ENCODE measurements at regions not wholly inside any gene's neighbourhood (a gene's known extent, or its start where the extent isn't known, plus 50 kb on each side); places are given as distances from the start of the nearest gene placed in this dataset.

DNA sequence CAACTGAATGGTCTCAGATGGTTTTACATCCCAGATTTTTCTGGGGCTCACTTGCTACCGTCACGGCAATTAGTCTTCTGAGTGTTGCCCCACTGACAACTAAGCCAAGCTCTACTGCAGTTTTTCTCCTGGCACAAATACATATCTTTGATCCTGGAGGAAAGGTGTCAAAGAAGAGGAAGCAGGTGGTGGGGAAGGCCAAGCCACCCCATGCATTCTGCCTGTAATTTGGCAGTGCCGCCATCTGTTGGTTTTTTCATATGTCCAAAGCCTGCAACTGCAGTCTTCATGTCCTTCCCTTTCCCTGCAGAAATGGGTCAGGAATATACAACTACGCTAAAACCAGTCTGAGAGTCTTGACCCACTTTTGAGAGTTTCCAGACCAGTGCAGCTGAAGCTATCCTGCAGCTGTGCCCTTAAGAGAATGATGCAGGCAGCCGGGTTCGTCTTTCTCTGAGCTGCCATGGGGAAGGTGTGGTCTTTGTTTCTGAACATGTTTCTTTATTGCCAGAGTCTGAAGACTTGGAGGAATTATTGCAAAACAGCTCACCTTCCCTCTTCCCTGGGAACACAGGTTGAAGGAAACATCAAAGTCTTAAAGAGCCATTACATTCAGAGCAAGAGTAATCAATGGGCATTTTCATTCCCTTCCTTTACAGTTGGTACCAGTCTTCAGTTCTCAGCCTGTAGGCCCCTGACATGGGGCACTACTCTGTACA, 71.8 kb upstream of the ATL2 start:
- peaks cover 49% of the 10 kb centered on the region for H3K4me1 ChIP-seq
- DNase-seq (ENCODE audit: low spot score in 2 of 2): no peak
- H3K27ac ChIP-seq: peak overlapping the region; percentile 76
- WGBS: 68% methylated on average over 6 of the region's 6 CpGs
- H3K27me3 ChIP-seq: no peaks in the 10 kb centered on the region
- TF ChIP-seq EP300 (IDR thresholded peaks at IDR 0.05): no peak
- no peak for TF ChIP-seq POLR2A (IDR thresholded peaks at IDR 0.05)
- TF ChIP-seq, protein P1, sequence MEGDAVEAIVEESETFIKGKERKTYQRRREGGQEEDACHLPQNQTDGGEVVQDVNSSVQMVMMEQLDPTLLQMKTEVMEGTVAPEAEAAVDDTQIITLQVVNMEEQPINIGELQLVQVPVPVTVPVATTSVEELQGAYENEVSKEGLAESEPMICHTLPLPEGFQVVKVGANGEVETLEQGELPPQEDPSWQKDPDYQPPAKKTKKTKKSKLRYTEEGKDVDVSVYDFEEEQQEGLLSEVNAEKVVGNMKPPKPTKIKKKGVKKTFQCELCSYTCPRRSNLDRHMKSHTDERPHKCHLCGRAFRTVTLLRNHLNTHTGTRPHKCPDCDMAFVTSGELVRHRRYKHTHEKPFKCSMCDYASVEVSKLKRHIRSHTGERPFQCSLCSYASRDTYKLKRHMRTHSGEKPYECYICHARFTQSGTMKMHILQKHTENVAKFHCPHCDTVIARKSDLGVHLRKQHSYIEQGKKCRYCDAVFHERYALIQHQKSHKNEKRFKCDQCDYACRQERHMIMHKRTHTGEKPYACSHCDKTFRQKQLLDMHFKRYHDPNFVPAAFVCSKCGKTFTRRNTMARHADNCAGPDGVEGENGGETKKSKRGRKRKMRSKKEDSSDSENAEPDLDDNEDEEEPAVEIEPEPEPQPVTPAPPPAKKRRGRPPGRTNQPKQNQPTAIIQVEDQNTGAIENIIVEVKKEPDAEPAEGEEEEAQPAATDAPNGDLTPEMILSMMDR (IDR thresholded peaks at IDR 0.05): no peak
- no peak for TF ChIP-seq POLR2AphosphoS5 (IDR thresholded peaks at IDR 0.05)
- H3K9me3 ChIP-seq: no peaks in the 10 kb centered on the region
- H3K4me3 ChIP-seq: no peak overlapping the region
- no peaks in the 10 kb centered on the region for H3K36me3 ChIP-seq

DNA sequence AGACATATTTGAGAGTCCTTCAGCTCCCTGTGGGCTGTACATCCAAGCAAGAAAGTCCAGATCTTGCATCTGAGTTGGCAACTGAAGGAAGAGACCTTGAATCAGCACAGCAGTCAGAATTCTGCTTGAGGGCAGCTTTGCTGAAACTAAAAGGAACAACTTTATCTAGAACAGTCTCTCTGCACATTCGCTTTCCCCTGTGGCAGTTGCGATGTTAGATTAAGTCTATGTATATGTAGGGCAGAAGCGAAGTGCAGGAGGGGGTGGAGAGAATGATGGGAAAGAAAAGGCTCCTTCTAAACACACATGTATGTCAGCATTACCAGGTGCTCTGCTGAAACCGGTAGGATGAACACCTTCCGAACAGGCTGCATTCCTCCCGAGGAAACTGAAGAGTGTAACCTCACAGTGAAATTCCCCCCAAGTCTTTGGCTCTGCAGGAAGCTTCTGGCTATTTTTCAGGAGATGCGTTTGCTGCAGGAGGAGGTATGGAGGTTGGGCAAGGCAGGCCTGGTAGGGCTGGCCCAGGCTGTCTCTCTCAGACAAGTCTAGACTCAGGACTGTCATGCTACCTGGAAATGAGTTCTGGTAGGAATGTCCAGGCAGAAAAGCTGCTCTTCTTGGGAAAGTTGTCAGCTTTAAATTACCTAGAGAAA, 70.0 kb upstream of the ATL2 start:
- peak overlapping the region; percentile 9 for H3K4me3 ChIP-seq
- no peaks in the 10 kb centered on the region for H3K27me3 ChIP-seq
- no peak for DNase-seq (ENCODE audit: low spot score in 2 of 2)
- peaks cover 66% of the 10 kb centered on the region for H3K4me1 ChIP-seq
- no peaks in the 10 kb centered on the region for H3K9me3 ChIP-seq
- no peak for TF ChIP-seq EP300 (IDR thresholded peaks at IDR 0.05)
- TF ChIP-seq POLR2AphosphoS5 (IDR thresholded peaks at IDR 0.05): no peak
- TF ChIP-seq, protein P1 (IDR thresholded peaks at IDR 0.05): no peak
- no peak for TF ChIP-seq POLR2A (IDR thresholded peaks at IDR 0.05)
- peak overlapping the region; percentile 72 for H3K27ac ChIP-seq
- 49% methylated on average over 7 of the region's 7 CpGs for WGBS
- no peaks in the 10 kb centered on the region for H3K36me3 ChIP-seq

DNA sequence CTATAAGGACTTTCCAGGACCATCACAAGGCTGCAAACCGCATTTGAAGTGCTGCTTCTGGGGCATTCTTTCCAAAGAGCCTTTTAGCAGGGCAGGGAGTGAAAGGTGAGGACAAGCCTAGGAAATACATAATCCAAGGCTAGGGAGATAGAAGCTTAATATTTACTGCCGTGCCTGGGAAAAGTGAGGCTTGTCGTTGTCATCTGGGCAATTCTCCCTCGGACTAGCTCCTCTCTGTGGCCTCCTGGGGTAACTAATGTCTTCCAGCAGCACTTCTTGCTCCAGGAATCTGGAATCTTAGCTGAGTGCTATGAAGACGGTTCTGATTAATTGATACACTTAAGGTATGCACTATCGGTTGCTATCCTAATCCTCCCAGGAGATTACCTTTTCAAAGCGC, 69.3 kb upstream of the ATL2 start:
- WGBS: 26% methylated on average over 7 of the region's 7 CpGs
- no peaks in the 10 kb centered on the region for H3K27me3 ChIP-seq
- DNase-seq (ENCODE audit: low spot score in 2 of 2): no peak
- H3K9me3 ChIP-seq: no peaks in the 10 kb centered on the region
- no peaks in the 10 kb centered on the region for H3K36me3 ChIP-seq
- H3K27ac ChIP-seq: peak overlapping the region; percentile 72
- TF ChIP-seq, protein P1 (IDR thresholded peaks at IDR 0.05): no peak
- TF ChIP-seq EP300 (IDR thresholded peaks at IDR 0.05) (no peak), POLR2A (IDR thresholded peaks at IDR 0.05) (no peak), POLR2AphosphoS5 (IDR thresholded peaks at IDR 0.05) (no peak)
- peak overlapping the region; percentile 9 for H3K4me3 ChIP-seq
- peaks cover 72% of the 10 kb centered on the region for H3K4me1 ChIP-seq

DNA sequence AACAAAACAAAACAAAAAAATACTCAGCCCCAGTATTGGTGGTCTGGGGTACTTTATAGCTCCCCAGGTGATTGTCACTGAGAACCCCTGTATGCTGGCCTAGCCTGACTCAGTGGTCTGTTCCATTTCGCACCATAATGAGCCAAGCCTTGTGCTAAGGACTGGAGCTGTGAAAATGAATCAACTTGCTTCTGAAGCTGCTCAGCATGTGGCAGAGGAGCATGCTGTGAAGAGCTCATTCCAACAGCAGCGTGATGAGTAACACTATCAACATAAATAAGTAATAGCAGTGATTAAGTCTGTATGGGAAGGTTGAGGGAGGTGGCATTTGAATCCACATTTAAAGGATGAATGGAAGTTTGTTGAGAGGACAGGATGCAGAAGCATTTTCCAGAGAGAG, 67.2 kb upstream of the ATL2 start:
- Histone ChIP-seq H3K36me3 (no peaks in the 10 kb centered on the region), H3K4me3 (no peak overlapping the region), H3K27ac (no peak overlapping the region), H3K27me3 (no peaks in the 10 kb centered on the region), H3K9me3 (no peaks in the 10 kb centered on the region), H3K4me1 (peaks cover 78% of the 10 kb centered on the region)
- TF ChIP-seq POLR2AphosphoS5 (IDR thresholded peaks at IDR 0.05) (no peak), EP300 (IDR thresholded peaks at IDR 0.05) (no peak), POLR2A (IDR thresholded peaks at IDR 0.05) (no peak)
- TF ChIP-seq, protein P1 (IDR thresholded peaks at IDR 0.05): no peak
- DNase-seq (ENCODE audit: low spot score in 2 of 2): no peak
- 68% methylated on average over 2 of the region's 2 CpGs for WGBS

Data from suprapubic skin (tissue), 4 donors.